GM19463 (cell line): ENCODE measurements at regions not wholly inside any gene's neighbourhood (a gene's known extent, or its start where the extent isn't known, plus 50 kb on each side); places are given as distances from the start of the nearest gene placed in this dataset.
A peak's percentile ranks its signal among the peaks of the same experiment; 100 is the strongest.
"Not testable (repeated sequence)": the region's sequence is repeated elsewhere in the genome, so short reads cannot be mapped to it uniquely, and the experiment has no call there.

Source experiments
- ATAC-seq: cut with Tn5 transposase; IDR thresholded peaks from one replicate; pipeline ENCODE4 v1.9.1; 2021; ENCODE audit warnings: mild to moderate bottlenecking, moderate library complexity; ENCODE audit not compliant: unreplicated experiment

DNA sequence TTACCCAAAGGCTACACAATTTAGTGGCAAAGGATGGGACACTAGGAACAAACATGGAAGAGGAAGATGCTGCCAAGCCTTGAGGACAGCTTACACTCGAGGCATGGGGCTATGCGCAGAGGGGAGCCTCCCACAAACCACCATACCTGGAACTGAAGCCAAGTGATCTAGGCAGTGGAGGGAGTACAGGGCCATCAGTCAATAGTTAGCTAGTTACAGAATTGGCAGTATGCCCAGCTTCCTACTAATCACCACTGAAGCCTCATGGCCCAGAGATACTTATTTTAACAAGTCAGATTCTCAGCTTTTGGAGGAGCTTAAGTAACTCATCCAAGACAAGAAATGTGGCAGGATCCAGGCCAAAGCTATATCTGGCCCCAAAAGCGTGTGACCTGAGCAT, 226.6 kb upstream of the MOCS1 start:
- ATAC-seq, result no peak

- ATAC-seq, result no peak
These were observed 225.6 kb upstream of the MOCS1 start for GRCh38 chr6:40159865-40160264.

DNA sequence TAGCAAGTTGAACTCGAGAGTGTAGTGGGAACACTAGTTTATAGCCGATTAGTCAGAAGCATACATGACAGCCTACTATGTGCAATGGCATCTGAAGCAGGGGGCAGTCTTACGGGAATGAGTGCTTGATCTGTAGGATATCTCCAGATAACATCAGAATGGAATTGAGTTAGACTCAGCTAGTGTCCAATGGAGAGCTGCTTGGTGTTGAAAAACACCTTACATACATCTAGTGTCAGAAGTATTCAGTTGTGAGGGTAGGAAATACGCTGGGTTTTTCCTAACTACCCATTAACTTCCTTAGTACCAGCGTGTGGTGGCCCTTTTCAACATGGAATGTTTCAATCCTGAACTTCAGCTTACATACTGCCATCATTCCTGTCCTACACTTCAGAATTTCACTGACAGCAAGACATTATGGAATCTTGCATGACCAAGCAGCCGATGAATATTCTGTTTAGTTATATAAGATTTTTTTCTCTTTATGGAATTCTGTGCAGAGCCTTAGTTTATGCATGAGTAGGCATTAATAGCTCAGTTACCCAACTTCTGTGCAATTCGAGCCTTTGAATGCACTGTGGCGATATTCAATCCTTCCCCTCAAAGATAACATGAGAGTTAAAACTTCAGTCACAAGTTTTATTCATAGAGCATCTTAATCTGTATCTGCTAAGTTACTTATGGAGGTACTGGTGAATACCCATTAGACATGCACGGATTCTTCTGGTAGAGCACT, 218.6 kb upstream of the MOCS1 start:
- no peak for ATAC-seq

GRCh38 chr6:40152196-40152595, 217.9 kb upstream of the MOCS1 start:
- no peak for ATAC-seq

DNA sequence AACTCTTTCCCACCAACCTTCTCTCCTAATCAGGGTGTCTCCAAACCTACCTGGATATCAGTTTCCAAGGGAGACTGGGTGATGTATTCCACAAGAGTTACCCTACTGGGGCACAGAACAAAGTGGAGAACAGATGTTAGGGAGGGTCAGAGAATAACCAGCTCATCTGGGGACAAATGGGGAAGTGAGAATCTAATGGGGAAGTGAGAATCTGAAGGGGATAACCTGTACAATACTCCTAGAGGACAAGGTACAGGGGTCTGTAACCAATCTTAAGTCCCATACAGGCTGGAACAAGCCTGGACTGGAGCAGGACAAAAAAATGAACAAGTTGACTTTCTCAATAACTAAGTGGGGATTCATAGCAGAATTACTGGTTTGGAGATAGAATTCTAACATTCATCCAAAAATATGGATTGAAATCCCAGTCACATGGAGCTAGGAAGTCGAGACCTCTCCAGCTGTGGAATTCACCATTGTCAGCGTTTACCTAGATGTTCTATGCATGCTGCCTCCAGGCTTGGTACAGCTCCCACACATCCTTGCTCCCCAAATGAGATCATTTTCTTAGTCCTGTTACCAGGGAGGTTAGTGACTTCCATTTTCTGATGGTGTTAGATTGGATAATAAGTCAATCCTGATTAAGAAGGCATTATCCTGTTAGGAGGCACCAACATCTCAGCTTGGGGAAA, 214.8 kb upstream of the MOCS1 start:
- ATAC-seq, result peak; percentile 96

DNA sequence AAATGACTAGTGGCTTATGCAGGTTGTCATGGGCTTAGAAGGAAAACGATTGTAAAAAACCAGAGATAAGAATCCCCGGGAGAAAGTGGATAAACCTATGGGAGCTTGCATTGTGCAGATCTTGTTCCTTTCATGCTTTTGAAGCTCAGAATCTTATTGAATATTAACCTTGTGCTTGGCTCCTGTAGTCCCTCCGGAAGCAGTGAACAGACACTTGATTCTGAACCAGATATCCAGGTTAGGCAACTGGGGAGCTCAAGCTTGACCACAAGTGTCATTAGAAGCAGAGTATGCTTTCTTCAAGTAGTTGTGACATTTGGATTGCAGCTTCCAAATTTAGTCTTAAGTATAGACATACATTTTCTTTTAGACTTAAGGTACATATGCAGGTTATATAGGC, 212.6 kb upstream of the MOCS1 start:
- no peak for ATAC-seq

DNA sequence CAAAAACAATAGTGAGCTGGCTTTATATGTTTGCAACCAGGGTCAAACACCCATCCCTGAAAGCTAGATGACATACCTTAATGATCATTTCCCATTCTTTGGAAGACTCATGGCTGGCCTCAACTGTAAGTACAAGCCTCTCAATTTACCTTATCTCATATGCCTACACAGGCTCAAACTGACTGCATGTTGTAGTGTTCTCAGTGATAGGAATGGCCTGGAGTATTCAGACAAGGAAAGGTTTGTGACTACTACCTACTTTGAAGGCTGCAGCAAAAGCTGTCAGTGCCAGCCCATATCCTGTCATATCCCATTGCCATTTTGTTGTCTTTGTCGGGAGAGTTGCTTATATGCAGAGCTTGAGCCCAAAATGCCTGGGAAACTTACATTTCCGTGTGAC, 205.2 kb upstream of the MOCS1 start:
- no peak for ATAC-seq

GRCh38 chr6:40138273-40138720, 204.0 kb upstream of the MOCS1 start:
- peak; percentile 59 for ATAC-seq

GRCh38 chr6:40135491-40136072, 201.3 kb upstream of the MOCS1 start:
- ATAC-seq, result no peak

- ATAC-seq, result not testable (repeated sequence)
These were observed 199.7 kb upstream of the MOCS1 start for GRCh38 chr6:40133981-40134380.

DNA sequence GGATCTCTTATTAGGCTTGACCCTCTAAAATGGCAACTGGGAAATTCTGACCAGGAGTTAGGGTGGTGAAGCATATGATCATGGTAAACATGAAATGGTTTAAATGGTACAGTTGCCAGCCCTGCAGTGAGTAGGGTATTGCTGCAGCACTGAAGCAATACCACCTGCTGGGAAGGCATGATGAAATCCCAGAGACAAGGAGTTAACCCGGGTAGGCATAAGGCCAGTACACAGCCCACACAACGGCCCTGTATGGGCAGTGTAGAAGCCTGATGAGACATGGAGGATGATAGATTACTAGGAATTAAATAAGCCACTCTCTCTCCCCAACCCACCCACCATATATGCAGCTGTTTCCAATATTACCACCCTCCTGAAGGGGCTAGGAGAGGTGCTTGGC, 197.4 kb upstream of the MOCS1 start:
- no peak for ATAC-seq

DNA sequence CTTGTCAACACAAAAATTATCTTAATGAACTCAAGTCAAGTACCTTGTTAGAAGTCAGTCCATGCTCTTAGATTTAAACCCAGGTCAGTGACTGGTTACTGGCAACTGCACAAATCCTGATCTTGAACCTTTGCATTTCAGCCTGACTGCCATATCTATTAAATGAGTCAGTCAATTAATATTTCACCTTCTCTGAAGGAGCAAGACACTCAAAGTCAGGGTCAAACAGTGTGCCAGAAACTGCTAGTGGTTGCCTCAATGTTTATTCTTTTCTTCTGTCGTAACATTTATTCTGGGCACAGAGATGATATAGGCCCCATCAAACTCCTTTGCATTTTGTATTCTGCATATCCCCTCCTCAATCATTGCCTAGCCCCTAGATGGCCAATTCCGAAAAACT, 193.9 kb upstream of the MOCS1 start:
- no peak for ATAC-seq

- no peak for ATAC-seq
These were observed 191.6 kb upstream of the MOCS1 start for GRCh38 chr6:40125680-40126394.

GRCh38 chr6:40124924-40125323, 190.7 kb upstream of the MOCS1 start:
- no peak for ATAC-seq

DNA sequence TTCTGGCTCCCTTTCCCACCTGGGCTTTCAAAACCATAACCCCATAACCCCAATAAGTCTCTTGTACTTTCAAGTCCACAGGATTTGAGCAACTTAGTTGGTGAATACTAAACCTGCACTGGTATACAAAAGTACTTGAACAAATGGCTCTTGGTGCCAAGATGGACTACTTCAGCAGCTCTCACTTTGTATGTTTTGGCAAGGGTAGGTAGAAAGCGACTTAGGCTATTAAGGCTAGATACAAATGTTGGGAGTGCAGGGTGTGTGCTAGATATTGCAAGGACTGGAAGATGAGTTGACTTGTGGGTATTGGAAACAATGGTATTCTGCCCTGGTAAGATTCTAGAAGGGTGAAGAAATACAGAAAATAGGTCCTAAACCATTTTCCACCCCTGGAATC, 182.6 kb upstream of the MOCS1 start:
- no peak for ATAC-seq

GRCh38 chr6:40112350-40112749, 178.1 kb upstream of the MOCS1 start:
- ATAC-seq, result no peak

- no peak for ATAC-seq
These were observed 174.5 kb upstream of the MOCS1 start for GRCh38 chr6:40108736-40109135.

- ATAC-seq, result no peak
These were observed 172.6 kb upstream of the MOCS1 start for GRCh38 chr6:40106840-40107239.

DNA sequence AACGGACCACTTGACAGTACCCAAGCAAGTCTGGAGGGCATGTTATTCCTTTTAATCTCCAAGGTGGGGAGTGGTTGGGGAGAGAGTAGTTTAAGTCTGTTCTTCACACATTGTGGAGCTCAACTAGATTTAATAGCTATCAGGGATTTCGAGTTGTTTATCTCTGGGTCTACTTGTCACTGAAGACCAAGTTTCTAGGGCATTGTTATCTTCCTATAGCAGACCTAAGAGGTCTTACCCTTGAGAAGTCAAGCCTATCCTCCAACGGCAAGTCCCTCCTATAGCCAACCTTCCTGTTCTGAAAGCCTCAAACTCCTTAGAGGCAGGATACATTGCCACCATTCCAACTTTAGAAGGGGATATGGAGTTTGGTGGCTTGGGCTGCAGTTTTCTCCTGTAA, 164.5 kb upstream of the MOCS1 start:
- no peak for ATAC-seq

- no peak for ATAC-seq
These were observed 163.3 kb upstream of the MOCS1 start for GRCh38 chr6:40097590-40097989.

DNA sequence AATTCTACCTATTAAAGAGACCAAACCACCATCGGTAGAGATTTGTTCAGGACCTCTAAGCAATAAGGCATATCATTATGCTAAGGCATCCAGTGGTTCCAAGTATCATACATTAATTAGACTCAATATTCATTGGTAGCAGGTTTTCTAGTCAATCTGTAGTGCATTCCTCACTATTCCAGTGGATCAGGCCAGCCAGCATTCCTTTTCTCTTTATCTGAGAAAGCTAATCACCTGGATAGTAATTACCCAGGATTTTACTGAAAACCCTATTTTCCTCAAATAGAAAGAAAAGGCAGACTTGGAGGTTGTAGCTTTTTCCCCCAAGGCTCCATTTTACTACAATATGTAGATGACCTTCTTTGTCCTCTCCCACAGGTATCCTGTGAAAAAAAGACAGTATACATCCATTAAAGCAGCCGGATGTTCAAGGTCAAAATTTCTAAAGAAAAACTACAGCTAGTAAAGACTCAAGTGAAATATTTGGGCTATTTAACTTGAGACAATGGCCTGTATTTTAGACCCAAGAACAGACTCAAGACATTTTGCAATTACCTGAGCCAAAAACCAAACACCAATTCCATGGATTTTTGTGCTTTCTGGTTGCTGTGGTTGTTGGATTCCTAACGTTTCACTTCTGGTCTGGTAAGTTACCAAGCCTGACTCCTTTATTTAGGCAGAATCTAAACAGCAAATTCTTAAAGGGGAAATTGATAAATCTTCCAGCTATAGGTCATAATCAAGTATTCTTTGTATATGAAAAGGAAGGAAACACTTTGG, 149.1 kb upstream of the MOCS1 start:
- no peak for ATAC-seq
